Mucosa of descending colon (tissue), 3 donors: ENCODE measurements at regions not wholly inside any gene's neighbourhood (a gene's known extent, or its start where the extent isn't known, plus 50 kb on each side); places are given as distances from the start of the nearest gene placed in this dataset.

Source experiments
- ATAC-seq: fragments of 200-7000 bp; cut with Tn5 transposase; one replicate; pipeline ENCODE4 v1.9.1; 2020; ENCODE audit warnings: mild to moderate bottlenecking, moderate library complexity
- DNase-seq, 3 donors: peaks; one replicate each; pipeline ENCODE4 v3.0.0-alpha.2; 2020
- H3K36me3 ChIP-seq: fragments of 200-600 bp; one replicate; pipeline ENCODE4 v1.8.0; 2021; ENCODE audit warnings: low read depth, mild to moderate bottlenecking
- H3K4me1 ChIP-seq: fragments of 200-600 bp; one replicate; pipeline ENCODE4 v1.8.0; 2021; ENCODE audit warnings: low read depth, mild to moderate bottlenecking
- H3K4me3 ChIP-seq: fragments of 200-600 bp; one replicate; pipeline ENCODE4 v1.8.0; 2021; ENCODE audit warnings: mild to moderate bottlenecking
- H3K9me3 ChIP-seq: fragments of 200-600 bp; one replicate; pipeline ENCODE4 v1.8.0; 2021; ENCODE audit warnings: mild to moderate bottlenecking
- intact Hi-C, 2 donors: fragments of 100-400 bp; cut with DNase I in 1 of 2; cut with micrococcal nuclease in 1 of 2; formaldehyde crosslinking; loops; one replicate each; pipeline versions ENCODE4 v1.11.0 to v1.11.1; 2022; cut with DNase I, micrococcal nuclease
- TF ChIP-seq, protein P1 (sequence below): fragments of 200-600 bp; IDR thresholded peaks from one replicate; pipeline ENCODE4 v1.8.0; 2022; ENCODE audit warnings: antibody characterized with exemption, mild to moderate bottlenecking
- donor health status: DM: no; HTN: no; CAD: no; lungs with moderate emphysema.
- donor health status: DM: no; HTN: no; CAD: no.
- donor health status: DM: no; HTN: yes; CAD: no.

DNA sequence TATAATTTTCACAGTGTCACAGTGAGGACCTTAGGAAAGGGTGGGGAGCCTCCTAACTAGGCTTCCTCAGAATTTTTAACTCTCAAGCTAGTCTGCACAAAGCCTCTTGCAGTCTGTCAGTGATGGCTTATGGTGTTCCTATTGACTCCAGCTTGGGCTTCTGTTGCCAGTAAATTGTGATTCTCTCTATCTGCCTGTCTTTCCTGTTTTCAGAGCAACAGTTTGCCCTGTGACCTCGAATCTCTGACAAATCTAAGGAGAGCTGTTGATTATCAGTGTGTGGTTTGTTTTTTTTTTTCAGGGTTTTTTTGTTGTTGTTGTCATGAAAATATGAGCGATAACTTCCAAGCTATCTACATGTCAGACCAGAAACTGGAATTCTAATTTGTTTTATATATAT, 423.2 kb upstream of the B3GALT2 start:
- DNase-seq (no peak), ATAC-seq (no peak)
- Histone ChIP-seq H3K4me3 (no peak overlapping the region), H3K36me3 (no peaks in the 10 kb centered on the region), H3K9me3 (no peaks in the 10 kb centered on the region), H3K4me1 (no peaks in the 10 kb centered on the region)
- TF ChIP-seq, protein P1, sequence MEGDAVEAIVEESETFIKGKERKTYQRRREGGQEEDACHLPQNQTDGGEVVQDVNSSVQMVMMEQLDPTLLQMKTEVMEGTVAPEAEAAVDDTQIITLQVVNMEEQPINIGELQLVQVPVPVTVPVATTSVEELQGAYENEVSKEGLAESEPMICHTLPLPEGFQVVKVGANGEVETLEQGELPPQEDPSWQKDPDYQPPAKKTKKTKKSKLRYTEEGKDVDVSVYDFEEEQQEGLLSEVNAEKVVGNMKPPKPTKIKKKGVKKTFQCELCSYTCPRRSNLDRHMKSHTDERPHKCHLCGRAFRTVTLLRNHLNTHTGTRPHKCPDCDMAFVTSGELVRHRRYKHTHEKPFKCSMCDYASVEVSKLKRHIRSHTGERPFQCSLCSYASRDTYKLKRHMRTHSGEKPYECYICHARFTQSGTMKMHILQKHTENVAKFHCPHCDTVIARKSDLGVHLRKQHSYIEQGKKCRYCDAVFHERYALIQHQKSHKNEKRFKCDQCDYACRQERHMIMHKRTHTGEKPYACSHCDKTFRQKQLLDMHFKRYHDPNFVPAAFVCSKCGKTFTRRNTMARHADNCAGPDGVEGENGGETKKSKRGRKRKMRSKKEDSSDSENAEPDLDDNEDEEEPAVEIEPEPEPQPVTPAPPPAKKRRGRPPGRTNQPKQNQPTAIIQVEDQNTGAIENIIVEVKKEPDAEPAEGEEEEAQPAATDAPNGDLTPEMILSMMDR: no peak
- intact Hi-C loops: no loop called here

DNA sequence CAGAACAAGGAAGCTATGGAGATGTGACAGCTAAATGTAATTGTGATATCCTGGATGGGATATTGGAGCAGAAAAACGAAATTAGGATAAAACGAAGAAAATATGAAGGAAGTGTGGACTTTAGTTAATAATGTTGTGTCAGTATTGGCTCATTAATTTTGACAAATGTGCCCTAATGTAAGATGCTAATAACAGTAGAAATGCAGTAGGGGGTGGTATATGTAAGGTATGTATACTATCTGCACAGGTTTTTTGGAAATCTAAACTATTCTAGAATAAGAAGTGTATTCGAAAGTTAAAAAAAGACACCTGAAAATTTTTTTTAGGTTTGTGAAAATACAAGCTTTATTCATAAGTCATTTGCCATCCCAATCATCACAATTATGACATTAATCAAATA, 421.4 kb upstream of the B3GALT2 start:
- ATAC-seq: no peak
- intact Hi-C loops: no loop called here
- no peaks in the 10 kb centered on the region for H3K4me1 ChIP-seq

DNA sequence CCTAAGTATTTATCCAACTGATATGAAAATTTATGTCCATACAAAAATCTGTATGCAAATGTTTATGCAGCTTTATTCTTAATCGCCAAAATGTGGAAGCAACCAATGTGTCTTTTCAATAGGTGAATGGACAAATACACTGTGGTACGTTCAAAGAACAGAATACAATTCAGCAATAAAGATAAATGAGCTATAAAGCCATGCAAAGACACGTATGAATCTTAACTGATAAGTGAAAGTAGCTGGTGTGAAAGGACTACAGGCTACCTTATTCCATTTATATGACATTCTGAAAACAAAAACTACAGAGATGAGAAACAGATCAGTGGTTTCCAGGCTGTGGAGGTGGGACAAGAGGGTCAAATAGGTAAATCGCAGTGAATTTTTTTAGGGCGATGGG, 419.6 kb upstream of the B3GALT2 start:
- no peaks in the 10 kb centered on the region for H3K36me3 ChIP-seq
- no peaks in the 10 kb centered on the region for H3K9me3 ChIP-seq
- no peaks in the 10 kb centered on the region for H3K4me1 ChIP-seq
- DNase-seq (no peak), ATAC-seq (peak; percentile 81)
- intact Hi-C loops: no loop called here
- H3K4me3 ChIP-seq: no peak overlapping the region
- TF ChIP-seq, protein P1: no peak

More for the DNA sequence above, 421.4 kb upstream of the B3GALT2 start:
- DNase-seq: no peak
- no peaks in the 10 kb centered on the region for H3K9me3 ChIP-seq
- H3K4me3 ChIP-seq: no peak overlapping the region
- TF ChIP-seq, protein P1: no peak
- no peaks in the 10 kb centered on the region for H3K36me3 ChIP-seq

DNA sequence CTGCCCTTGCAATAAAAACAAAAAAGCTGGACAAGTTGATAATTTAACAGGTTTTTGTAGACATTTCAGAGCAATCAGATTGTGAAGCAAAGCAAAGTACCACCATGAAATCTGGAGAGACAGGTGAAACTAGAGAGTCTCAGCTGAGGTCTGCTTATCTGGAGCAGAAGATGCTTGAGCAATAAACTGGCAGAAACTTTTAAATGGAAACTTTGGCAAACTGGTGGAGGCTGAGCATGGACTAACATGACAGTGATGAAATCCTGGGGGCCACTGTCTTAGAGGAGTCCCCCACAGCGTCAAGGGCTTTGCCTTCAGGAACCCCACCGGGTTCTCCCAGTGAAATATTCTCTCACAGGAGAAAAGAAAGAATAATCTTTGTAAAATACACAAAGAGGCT, 416.3 kb upstream of the B3GALT2 start:
- intact Hi-C loops: no loop called here
- H3K9me3 ChIP-seq: no peaks in the 10 kb centered on the region
- no peaks in the 10 kb centered on the region for H3K4me1 ChIP-seq
- no peak for DNase-seq
- ATAC-seq: no peak
- TF ChIP-seq, protein P1: no peak
- H3K4me3 ChIP-seq: no peak overlapping the region
- H3K36me3 ChIP-seq: no peaks in the 10 kb centered on the region

DNA sequence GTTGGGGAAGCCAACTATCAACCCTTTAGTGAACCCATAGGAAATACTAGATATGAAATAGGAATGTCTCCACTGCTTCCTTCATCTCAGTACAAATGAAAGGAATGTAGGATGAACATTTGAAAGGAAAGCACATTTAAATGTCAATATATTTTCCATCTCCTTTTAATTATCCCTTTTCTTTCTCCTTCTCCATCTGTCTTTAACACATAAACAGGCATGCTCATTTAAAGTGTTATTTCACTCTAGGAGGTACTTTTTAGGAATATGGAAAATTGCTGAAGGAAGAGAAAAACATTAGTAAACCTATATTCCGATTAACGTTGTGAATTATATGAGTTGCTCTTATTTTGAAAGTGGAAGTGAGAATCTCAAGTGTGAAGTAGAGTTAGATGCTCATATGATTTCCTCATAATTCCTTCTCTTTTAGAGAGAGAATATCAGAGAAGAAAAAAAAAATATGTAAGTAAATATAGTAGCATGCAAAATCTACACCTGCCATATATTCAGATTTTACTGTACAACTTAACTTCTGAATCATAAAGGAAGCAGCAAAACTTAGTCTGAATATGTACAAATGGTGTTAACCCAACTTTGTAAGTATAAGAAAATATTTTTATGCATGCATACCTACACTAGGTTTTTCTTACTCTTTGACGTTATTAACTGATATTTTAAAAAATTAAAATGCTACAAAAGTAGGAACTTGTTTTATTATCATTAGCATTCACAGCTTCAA, 406.9 kb upstream of the B3GALT2 start:
- no peaks in the 10 kb centered on the region for H3K4me1 ChIP-seq
- intact Hi-C loops: no loop called here
- no peak overlapping the region for H3K4me3 ChIP-seq
- no peak for DNase-seq
- ATAC-seq: no peak
- TF ChIP-seq, protein P1: no peak
- no peaks in the 10 kb centered on the region for H3K36me3 ChIP-seq
- H3K9me3 ChIP-seq: no peaks in the 10 kb centered on the region
